OCI-LY3 (cell line): ENCODE measurements at regions not wholly inside any gene's neighbourhood (a gene's known extent, or its start where the extent isn't known, plus 50 kb on each side); places are given as distances from the start of the nearest gene placed in this dataset.

Experiments
- H2AFZ ChIP-seq: fragments of 200-600, 300-600 bp; shearing (Covaris generic); 2 replicates; pipeline ENCODE4 v1.6.0; 2014; ENCODE audit warnings: antibody characterized with exemption, low read depth, low read length
- H3K27ac ChIP-seq: fragments of 200-600, 300-600 bp; sonication (generic); 2 replicates; pipeline ENCODE4 v1.5.1; 2014; ENCODE audit warnings: mild to moderate bottlenecking, low read length, moderate library complexity, mixed read lengths
- H3K27me3 ChIP-seq: fragments of 200-600, 300-600 bp; sonication (generic); 2 replicates; pipeline ENCODE4 v1.6.1; 2014; ENCODE audit warnings: low read depth, low read length, mixed read lengths
- H3K36me3 ChIP-seq: fragments of 200-600, 300-600 bp; sonication (generic); replicated peaks from 2 replicates; pipeline ENCODE3; 2014; ENCODE audit warnings: low read depth, low read length, mixed read lengths
- H3K4me1 ChIP-seq: fragments of 300-600, 200-600 bp; sonication (generic); 2 replicates; pipeline ENCODE4 v1.6.1; 2014; ENCODE audit warnings: low read length, mixed read lengths
- H3K4me2 ChIP-seq: fragments of 200-600, 300-600 bp; sonication (generic); 2 replicates; pipeline ENCODE4 v1.6.1; 2014; ENCODE audit warnings: low read length, mixed read lengths
- H3K4me3 ChIP-seq: fragments of 300-600, 200-600 bp; sonication (generic); 2 replicates; pipeline ENCODE4 v1.5.1; 2014; ENCODE audit warnings: antibody characterized with exemption, mild to moderate bottlenecking, low read length, moderate library complexity
- H3K79me2 ChIP-seq: fragments of 300-600, 200-600 bp; shearing (Covaris generic); 2 replicates; pipeline ENCODE4 v1.6.1; 2014; ENCODE audit warnings: mild to moderate bottlenecking, low read length, mixed read lengths
- H3K9ac ChIP-seq: fragments of 300-600, 200-600 bp; shearing (Covaris generic); 2 replicates; pipeline ENCODE4 v1.6.0; 2014; ENCODE audit warnings: mild to moderate bottlenecking, low read length, moderate library complexity
- H3K9me3 ChIP-seq: fragments of 200-600, 300-600 bp; shearing (Covaris generic); 2 replicates; pipeline ENCODE4 v1.6.1; 2014; ENCODE audit warnings: low read length, mixed read lengths; ENCODE audit not compliant: insufficient read depth
- H4K20me1 ChIP-seq: fragments of 200-600, 300-600 bp; sonication (generic); 2 replicates; pipeline ENCODE4 v1.6.1; 2016; ENCODE audit warnings: low read length, mixed read lengths; ENCODE audit not compliant: insufficient read depth
- CTCF ChIP-seq: fragments of 200-600, 300-600 bp; sonication (generic); IDR thresholded peaks from 2 replicates; pipeline ENCODE4 v1.5.1; 2014; ENCODE audit warnings: antibody characterized with exemption, low read length, low read depth
- EZH2phosphoT487 ChIP-seq: fragments of 200-600 bp; shearing (Covaris generic); IDR thresholded peaks from 2 replicates; pipeline ENCODE4 v1.6.1; 2018; ENCODE audit warnings: antibody characterized with exemption, mixed run types, low read depth

GRCh38 chr22:49536571-49537131, 291.0 kb downstream of the BRD1 start:
- TF ChIP-seq EZH2phosphoT487, result no peak
- no peak for TF ChIP-seq CTCF
- no peak overlapping the region for H3K4me2 ChIP-seq
- no peaks in the 10 kb centered on the region for H3K4me1 ChIP-seq
- H3K9ac ChIP-seq, result no peak overlapping the region
- H3K27ac ChIP-seq, result no peak overlapping the region
- no peaks in the 10 kb centered on the region for H3K36me3 ChIP-seq
- no peak overlapping the region for H2AFZ ChIP-seq
- H4K20me1 ChIP-seq, result no peaks in the 10 kb centered on the region
- H3K27me3 ChIP-seq, result no peaks in the 10 kb centered on the region
- H3K4me3 ChIP-seq, result no peak overlapping the region
- no peaks in the 10 kb centered on the region for H3K9me3 ChIP-seq
- no peaks in the 10 kb centered on the region for H3K79me2 ChIP-seq

GRCh38 chr22:49535527-49536125, 292.0 kb downstream of the BRD1 start:
- Histone ChIP-seq H3K79me2 (no peaks in the 10 kb centered on the region), H3K4me1 (no peaks in the 10 kb centered on the region), H3K27me3 (no peaks in the 10 kb centered on the region), H3K27ac (no peak overlapping the region), H2AFZ (no peak overlapping the region), H3K36me3 (no peaks in the 10 kb centered on the region), H3K9ac (no peak overlapping the region), H3K4me3 (no peak overlapping the region), H3K4me2 (no peak overlapping the region), H3K9me3 (no peaks in the 10 kb centered on the region), H4K20me1 (no peaks in the 10 kb centered on the region)
- TF ChIP-seq CTCF (no peak), EZH2phosphoT487 (no peak)

- TF ChIP-seq CTCF, result no peak
- no peak for TF ChIP-seq EZH2phosphoT487
- Histone ChIP-seq H3K27ac (no peak overlapping the region), H3K36me3 (no peaks in the 10 kb centered on the region), H3K4me3 (no peak overlapping the region), H3K4me2 (no peak overlapping the region), H4K20me1 (no peaks in the 10 kb centered on the region), H3K4me1 (no peaks in the 10 kb centered on the region), H3K9me3 (no peaks in the 10 kb centered on the region), H3K27me3 (no peaks in the 10 kb centered on the region), H3K9ac (no peak overlapping the region), H3K79me2 (no peaks in the 10 kb centered on the region), H2AFZ (no peak overlapping the region)
Observed at GRCh38 chr22:49535126-49535525, 292.5 kb downstream of the BRD1 start.

GRCh38 chr22:49534386-49534785, 293.3 kb downstream of the BRD1 start:
- Histone ChIP-seq H3K36me3 (no peaks in the 10 kb centered on the region), H3K4me3 (no peak overlapping the region), H4K20me1 (no peaks in the 10 kb centered on the region), H3K4me1 (no peaks in the 10 kb centered on the region), H2AFZ (no peak overlapping the region), H3K9ac (no peak overlapping the region), H3K27ac (no peak overlapping the region), H3K4me2 (no peak overlapping the region), H3K27me3 (no peaks in the 10 kb centered on the region), H3K9me3 (no peaks in the 10 kb centered on the region), H3K79me2 (no peaks in the 10 kb centered on the region)
- no peak for TF ChIP-seq CTCF
- no peak for TF ChIP-seq EZH2phosphoT487
